OCI-LY7 (cell line): ENCODE measurements at regions not wholly inside any gene's neighbourhood (a gene's known extent, or its start where the extent isn't known, plus 50 kb on each side); places are given as distances from the start of the nearest gene placed in this dataset.

Source experiments
- BruUV-seq: library from RNA; stranded (reverse); fragments of 400-500 nt; replicated peaks from 2 replicates; lab custom pipeline; 2021; lab: Mats Ljungman, UMichigan
- CTCF ChIA-PET: fragments of 300-600 bp; sonication (Branson Sonifier 250); formaldehyde crosslinking; loops from one replicate; lab custom pipeline; 2022; ENCODE audit warnings: antibody characterized with exemption; ENCODE audit not compliant: unreplicated experiment; lab: Charles Lee
- POLR2A ChIA-PET: fragments of 300-600 bp; sonication (Branson Sonifier 250); formaldehyde crosslinking; loops from one replicate; lab custom pipeline; 2022; ENCODE audit warnings: antibody characterized with exemption; lab: Charles Lee
- DNase-seq: peaks from one replicate; pipeline ENCODE4 v3.0.0-alpha.2; 2015; ENCODE audit warnings: low spot score
- H2AFZ ChIP-seq: fragments of 200-600 bp; sonication (generic), shearing (Covaris generic); 2 replicates; pipeline ENCODE4 v1.6.1; 2014; ENCODE audit warnings: mild to moderate bottlenecking, antibody characterized with exemption, low read length, moderate library complexity
- H3K27ac ChIP-seq: fragments of 200-600 bp; sonication (generic); 2 replicates; pipeline ENCODE4 v1.5.1; 2014; ENCODE audit warnings: mixed run types, low read depth, mild to moderate bottlenecking, moderate library complexity, low read length, inconsistent platforms; ENCODE audit not compliant: poor library complexity, severe bottlenecking
- H3K36me3 ChIP-seq: fragments of 200-600 bp; sonication (generic); 2 replicates; pipeline ENCODE4 v1.6.1; 2014; ENCODE audit warnings: mild to moderate bottlenecking, antibody characterized with exemption, low read length, moderate library complexity, mixed read lengths; ENCODE audit not compliant: insufficient read depth
- H3K4me1 ChIP-seq: fragments of 200-600 bp; sonication (generic); 2 replicates; pipeline ENCODE4 v1.5.1; 2014; ENCODE audit warnings: mild to moderate bottlenecking, low read length; ENCODE audit not compliant: insufficient read depth, poor library complexity, severe bottlenecking
- H3K4me2 ChIP-seq: fragments of 200-600 bp; sonication (generic); 2 replicates; pipeline ENCODE4 v1.6.1; 2014; ENCODE audit warnings: mild to moderate bottlenecking, low read length
- H3K4me3 ChIP-seq: fragments of 200-600 bp; sonication (generic); 2 replicates; pipeline ENCODE4 v1.5.1; 2014; ENCODE audit warnings: mild to moderate bottlenecking, low read depth, low read length; ENCODE audit not compliant: poor library complexity, severe bottlenecking
- H3K79me2 ChIP-seq: fragments of 200-600 bp; sonication (generic); 2 replicates; pipeline ENCODE4 v1.6.1; 2016; ENCODE audit warnings: low read depth, mild to moderate bottlenecking, low read length, moderate library complexity, mixed read lengths; ENCODE audit not compliant: insufficient read depth
- H3K9me2 ChIP-seq: fragments of 200-600 bp; sonication (generic); 2 replicates; pipeline ENCODE4 v1.6.1; 2016; ENCODE audit warnings: mild to moderate bottlenecking, low read length, mixed read lengths; ENCODE audit not compliant: insufficient read depth
- H3K9me3 ChIP-seq: fragments of 200-600 bp; sonication (generic); 2 replicates; pipeline ENCODE4 v1.6.1; 2014; ENCODE audit warnings: mild to moderate bottlenecking, mixed run types, low read length, mixed read lengths
- H4K20me1 ChIP-seq: fragments of 200-600 bp; sonication (generic); 2 replicates; pipeline ENCODE4 v1.6.1; 2014; ENCODE audit warnings: mild to moderate bottlenecking, antibody characterized with exemption, low read length, moderate library complexity, mixed read lengths; ENCODE audit not compliant: insufficient read depth
- CTCF ChIP-seq: fragments of 200-600 bp; sonication (generic); conservative IDR thresholded peaks from 2 replicates; pipeline ENCODE4 v1.5.1; 2014; ENCODE audit warnings: mild to moderate bottlenecking, antibody characterized with exemption, low read length, moderate library complexity, mixed read lengths
- EZH2phosphoT487 ChIP-seq: fragments of 200-600 bp; sonication (generic); IDR thresholded peaks from 2 replicates; pipeline ENCODE4 v1.6.1; 2018; ENCODE audit warnings: low read depth, borderline replicate concordance, mild to moderate bottlenecking, mixed run types, antibody characterized with exemption, low read length, moderate library complexity, mixed read lengths
- intact Hi-C: fragments of 100-400 bp; cut with micrococcal nuclease; formaldehyde crosslinking; loops from one replicate; pipeline ENCODE4 v1.10.0; 2022; ENCODE audit not compliant: unreplicated experiment

- no peak overlapping the region for H2AFZ ChIP-seq
- ChIA-PET POLR2A (no interaction called here), CTCF (no interaction called here)
- H3K9me2 ChIP-seq, result no peaks in the 10 kb centered on the region
- H3K27ac ChIP-seq, result no peak overlapping the region
- TF ChIP-seq EZH2phosphoT487 (no peak), CTCF (no peak)
- no peak for DNase-seq
- no peaks in the 10 kb centered on the region for H3K79me2 ChIP-seq
- intact Hi-C loops, result no loop called here
- H3K36me3 ChIP-seq, result no peaks in the 10 kb centered on the region
- H3K4me2 ChIP-seq, result no peak overlapping the region
- no peaks in the 10 kb centered on the region for H3K9me3 ChIP-seq
- no TSS peak for BruUV-seq
- H3K4me3 ChIP-seq, result no peak overlapping the region
- no peaks in the 10 kb centered on the region for H4K20me1 ChIP-seq
- no peaks in the 10 kb centered on the region for H3K4me1 ChIP-seq
These were observed 258.7 kb upstream of the FBXL7 start for GRCh38 chr5:15241216-15241821.

- ChIA-PET CTCF (no interaction called here), POLR2A (interaction anchor here (0.8 kb wide), 1 partner anchor 10 kb away, joined by 4 read pairs; no protein-coding TSS in a partner anchor)
- H3K9me3 ChIP-seq, result no peaks in the 10 kb centered on the region
- no peaks in the 10 kb centered on the region for H3K36me3 ChIP-seq
- no peak overlapping the region for H3K4me2 ChIP-seq
- H4K20me1 ChIP-seq, result no peaks in the 10 kb centered on the region
- no peaks in the 10 kb centered on the region for H3K79me2 ChIP-seq
- TF ChIP-seq EZH2phosphoT487 (no peak), CTCF (no peak)
- intact Hi-C loops, result no loop called here
- H2AFZ ChIP-seq, result no peak overlapping the region
- no peak overlapping the region for H3K27ac ChIP-seq
- no peak overlapping the region for H3K4me3 ChIP-seq
- BruUV-seq, result no TSS peak
- H3K4me1 ChIP-seq, result no peaks in the 10 kb centered on the region
- DNase-seq, result no peak
- H3K9me2 ChIP-seq, result no peaks in the 10 kb centered on the region
These were observed 262.0 kb upstream of the FBXL7 start for GRCh38 chr5:15238006-15238405.

GRCh38 chr5:15236911-15237508, 263.0 kb upstream of the FBXL7 start:
- no peak overlapping the region for H3K4me2 ChIP-seq
- BruUV-seq, result no TSS peak
- TF ChIP-seq CTCF (no peak), EZH2phosphoT487 (no peak)
- CTCF ChIA-PET, result no interaction called here
- H3K4me1 ChIP-seq, result no peaks in the 10 kb centered on the region
- no peaks in the 10 kb centered on the region for H4K20me1 ChIP-seq
- H3K36me3 ChIP-seq, result no peaks in the 10 kb centered on the region
- DNase-seq, result no peak
- no peak overlapping the region for H3K4me3 ChIP-seq
- no peak overlapping the region for H3K27ac ChIP-seq
- no peaks in the 10 kb centered on the region for H3K9me3 ChIP-seq
- no peak overlapping the region for H2AFZ ChIP-seq
- no peaks in the 10 kb centered on the region for H3K79me2 ChIP-seq
- intact Hi-C loops, result no loop called here
- POLR2A ChIA-PET, result interaction anchor here (0.8 kb wide), 1 partner anchor 11 kb away, joined by 4 read pairs; no protein-coding TSS in a partner anchor
- no peaks in the 10 kb centered on the region for H3K9me2 ChIP-seq
